ENCODE measurements at regions not wholly inside any gene's neighbourhood (a gene's known extent, or its start where the extent isn't known, plus 50 kb on each side); places are given as distances from the start of the nearest gene placed in this dataset.

DNA sequence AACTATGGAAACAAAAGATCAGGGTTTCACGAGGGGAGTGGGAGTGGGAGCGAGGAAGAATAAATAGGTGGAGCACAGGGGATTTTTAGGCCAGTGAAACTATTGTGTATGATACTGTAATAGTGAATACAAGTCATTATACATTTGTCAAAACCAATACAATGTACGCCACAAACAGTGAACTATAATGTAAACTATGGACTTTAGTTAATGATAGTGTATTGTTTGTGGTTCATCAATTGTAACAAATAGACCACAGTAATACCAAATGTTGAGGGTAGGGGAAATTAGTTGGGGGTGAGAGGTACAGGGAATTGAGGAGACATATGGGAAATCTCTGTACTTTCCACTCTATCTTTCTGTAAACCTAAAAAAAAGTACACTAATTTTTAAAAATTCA, 218.4 kb downstream of the FRK start (continued):
- TF ChIP-seq, protein P1, sequence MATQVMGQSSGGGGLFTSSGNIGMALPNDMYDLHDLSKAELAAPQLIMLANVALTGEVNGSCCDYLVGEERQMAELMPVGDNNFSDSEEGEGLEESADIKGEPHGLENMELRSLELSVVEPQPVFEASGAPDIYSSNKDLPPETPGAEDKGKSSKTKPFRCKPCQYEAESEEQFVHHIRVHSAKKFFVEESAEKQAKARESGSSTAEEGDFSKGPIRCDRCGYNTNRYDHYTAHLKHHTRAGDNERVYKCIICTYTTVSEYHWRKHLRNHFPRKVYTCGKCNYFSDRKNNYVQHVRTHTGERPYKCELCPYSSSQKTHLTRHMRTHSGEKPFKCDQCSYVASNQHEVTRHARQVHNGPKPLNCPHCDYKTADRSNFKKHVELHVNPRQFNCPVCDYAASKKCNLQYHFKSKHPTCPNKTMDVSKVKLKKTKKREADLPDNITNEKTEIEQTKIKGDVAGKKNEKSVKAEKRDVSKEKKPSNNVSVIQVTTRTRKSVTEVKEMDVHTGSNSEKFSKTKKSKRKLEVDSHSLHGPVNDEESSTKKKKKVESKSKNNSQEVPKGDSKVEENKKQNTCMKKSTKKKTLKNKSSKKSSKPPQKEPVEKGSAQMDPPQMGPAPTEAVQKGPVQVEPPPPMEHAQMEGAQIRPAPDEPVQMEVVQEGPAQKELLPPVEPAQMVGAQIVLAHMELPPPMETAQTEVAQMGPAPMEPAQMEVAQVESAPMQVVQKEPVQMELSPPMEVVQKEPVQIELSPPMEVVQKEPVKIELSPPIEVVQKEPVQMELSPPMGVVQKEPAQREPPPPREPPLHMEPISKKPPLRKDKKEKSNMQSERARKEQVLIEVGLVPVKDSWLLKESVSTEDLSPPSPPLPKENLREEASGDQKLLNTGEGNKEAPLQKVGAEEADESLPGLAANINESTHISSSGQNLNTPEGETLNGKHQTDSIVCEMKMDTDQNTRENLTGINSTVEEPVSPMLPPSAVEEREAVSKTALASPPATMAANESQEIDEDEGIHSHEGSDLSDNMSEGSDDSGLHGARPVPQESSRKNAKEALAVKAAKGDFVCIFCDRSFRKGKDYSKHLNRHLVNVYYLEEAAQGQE (IDR thresholded peaks at IDR 0.05; ENCODE audit: unreplicated experiment): no peak

DNA sequence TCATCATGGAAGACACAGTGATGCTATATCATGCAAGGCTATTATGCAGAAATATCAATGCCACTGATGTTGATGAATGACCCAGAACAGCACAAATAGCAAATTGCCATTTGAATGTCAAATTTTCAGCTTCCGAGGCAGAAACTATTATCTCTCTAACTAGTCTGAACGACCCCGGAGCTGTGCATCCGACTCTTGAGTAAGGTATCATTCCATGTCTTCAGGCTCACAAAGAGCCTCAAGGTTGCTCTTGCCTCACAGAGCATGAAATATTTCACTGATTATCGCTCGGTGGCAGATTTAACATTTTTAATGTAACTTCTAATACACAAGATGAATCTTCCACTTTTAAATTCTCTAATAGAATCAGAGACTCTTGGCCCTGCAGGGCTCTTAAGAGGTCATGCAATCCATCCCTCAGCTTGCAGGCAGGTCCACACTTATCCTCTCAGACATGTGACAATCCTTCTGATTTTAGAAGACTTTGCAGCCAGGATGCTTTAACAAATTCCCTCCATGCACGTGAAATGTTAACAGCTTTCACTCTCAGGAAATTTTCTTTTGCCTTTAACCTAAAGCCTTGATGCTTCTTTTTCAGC, 221.0 kb downstream of the FRK start:
- no peak overlapping the region for H3K4me3 ChIP-seq
- H3K4me1 ChIP-seq (ENCODE audit: insufficient read depth): no peaks in the 10 kb centered on the region
- Mint-ChIP-seq H3K4me1 (no peaks in the 10 kb centered on the region), H3K36me3 (ENCODE audit: low read depth) (peaks cover 10% of the 10 kb centered on the region; the same call in 1 of the 3 replicates), H3K27ac (no peak overlapping the region), H3K9me3 (peaks cover 12% of the 10 kb centered on the region), H3K27me3 (ENCODE audit: insufficient read depth, low read depth, poor library complexity) (no peaks in the 10 kb centered on the region), H3K4me3 (no peak overlapping the region)
- no peaks in the 10 kb centered on the region for H3K9me2 ChIP-seq (ENCODE audit: insufficient read depth)
- H4K20me1 ChIP-seq (replicated peaks; ENCODE audit: insufficient read depth): no peaks in the 10 kb centered on the region
- H3K4me2 ChIP-seq: no peak overlapping the region
- ATAC-seq (no peak), DNase-seq (ENCODE audit: low spot score) (no peak)
- 0 out of 2 replicates have a peak overlapping the region, but pooled peaks have one; percentile 8 for H2AFZ ChIP-seq
- no peak overlapping the region for H3K27ac ChIP-seq (ENCODE audit: low read depth)
- no peaks in the 10 kb centered on the region for H3K79me2 ChIP-seq (replicated peaks; ENCODE audit: insufficient read depth)
- H3F3A ChIP-seq (replicated peaks; ENCODE audit: low read depth): no peaks in the 10 kb centered on the region
- no peaks in the 10 kb centered on the region for H3K27me3 ChIP-seq (ENCODE audit: insufficient read depth)
- no peaks in the 10 kb centered on the region for H3K36me3 ChIP-seq (ENCODE audit: insufficient read depth)
- TF ChIP-seq POLR2AphosphoS5 (IDR thresholded peaks at IDR 0.05; ENCODE audit: low read depth) (no peak), NANOG (IDR thresholded peaks at IDR 0.05; ENCODE audit: borderline replicate concordance) (no peak), ZNF114 (CRISPR knock-in tag; IDR thresholded peaks at IDR 0.05) (no peak), CREB1 (CRISPR knock-in tag; IDR thresholded peaks at IDR 0.05; ENCODE audit: low read depth) (no peak), EZH2phosphoT487 (IDR thresholded peaks at IDR 0.05; ENCODE audit: unreplicated experiment) (no peak), STAT1 (IDR thresholded peaks at IDR 0.05; ENCODE audit: unreplicated experiment) (no peak)
- TF ChIP-seq, protein P1 (IDR thresholded peaks at IDR 0.05; ENCODE audit: unreplicated experiment): no peak
- TF ChIP-seq, protein P2, sequence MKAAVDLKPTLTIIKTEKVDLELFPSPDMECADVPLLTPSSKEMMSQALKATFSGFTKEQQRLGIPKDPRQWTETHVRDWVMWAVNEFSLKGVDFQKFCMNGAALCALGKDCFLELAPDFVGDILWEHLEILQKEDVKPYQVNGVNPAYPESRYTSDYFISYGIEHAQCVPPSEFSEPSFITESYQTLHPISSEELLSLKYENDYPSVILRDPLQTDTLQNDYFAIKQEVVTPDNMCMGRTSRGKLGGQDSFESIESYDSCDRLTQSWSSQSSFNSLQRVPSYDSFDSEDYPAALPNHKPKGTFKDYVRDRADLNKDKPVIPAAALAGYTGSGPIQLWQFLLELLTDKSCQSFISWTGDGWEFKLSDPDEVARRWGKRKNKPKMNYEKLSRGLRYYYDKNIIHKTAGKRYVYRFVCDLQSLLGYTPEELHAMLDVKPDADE (IDR thresholded peaks at IDR 0.05): no peak
- TF ChIP-seq, protein P3, sequence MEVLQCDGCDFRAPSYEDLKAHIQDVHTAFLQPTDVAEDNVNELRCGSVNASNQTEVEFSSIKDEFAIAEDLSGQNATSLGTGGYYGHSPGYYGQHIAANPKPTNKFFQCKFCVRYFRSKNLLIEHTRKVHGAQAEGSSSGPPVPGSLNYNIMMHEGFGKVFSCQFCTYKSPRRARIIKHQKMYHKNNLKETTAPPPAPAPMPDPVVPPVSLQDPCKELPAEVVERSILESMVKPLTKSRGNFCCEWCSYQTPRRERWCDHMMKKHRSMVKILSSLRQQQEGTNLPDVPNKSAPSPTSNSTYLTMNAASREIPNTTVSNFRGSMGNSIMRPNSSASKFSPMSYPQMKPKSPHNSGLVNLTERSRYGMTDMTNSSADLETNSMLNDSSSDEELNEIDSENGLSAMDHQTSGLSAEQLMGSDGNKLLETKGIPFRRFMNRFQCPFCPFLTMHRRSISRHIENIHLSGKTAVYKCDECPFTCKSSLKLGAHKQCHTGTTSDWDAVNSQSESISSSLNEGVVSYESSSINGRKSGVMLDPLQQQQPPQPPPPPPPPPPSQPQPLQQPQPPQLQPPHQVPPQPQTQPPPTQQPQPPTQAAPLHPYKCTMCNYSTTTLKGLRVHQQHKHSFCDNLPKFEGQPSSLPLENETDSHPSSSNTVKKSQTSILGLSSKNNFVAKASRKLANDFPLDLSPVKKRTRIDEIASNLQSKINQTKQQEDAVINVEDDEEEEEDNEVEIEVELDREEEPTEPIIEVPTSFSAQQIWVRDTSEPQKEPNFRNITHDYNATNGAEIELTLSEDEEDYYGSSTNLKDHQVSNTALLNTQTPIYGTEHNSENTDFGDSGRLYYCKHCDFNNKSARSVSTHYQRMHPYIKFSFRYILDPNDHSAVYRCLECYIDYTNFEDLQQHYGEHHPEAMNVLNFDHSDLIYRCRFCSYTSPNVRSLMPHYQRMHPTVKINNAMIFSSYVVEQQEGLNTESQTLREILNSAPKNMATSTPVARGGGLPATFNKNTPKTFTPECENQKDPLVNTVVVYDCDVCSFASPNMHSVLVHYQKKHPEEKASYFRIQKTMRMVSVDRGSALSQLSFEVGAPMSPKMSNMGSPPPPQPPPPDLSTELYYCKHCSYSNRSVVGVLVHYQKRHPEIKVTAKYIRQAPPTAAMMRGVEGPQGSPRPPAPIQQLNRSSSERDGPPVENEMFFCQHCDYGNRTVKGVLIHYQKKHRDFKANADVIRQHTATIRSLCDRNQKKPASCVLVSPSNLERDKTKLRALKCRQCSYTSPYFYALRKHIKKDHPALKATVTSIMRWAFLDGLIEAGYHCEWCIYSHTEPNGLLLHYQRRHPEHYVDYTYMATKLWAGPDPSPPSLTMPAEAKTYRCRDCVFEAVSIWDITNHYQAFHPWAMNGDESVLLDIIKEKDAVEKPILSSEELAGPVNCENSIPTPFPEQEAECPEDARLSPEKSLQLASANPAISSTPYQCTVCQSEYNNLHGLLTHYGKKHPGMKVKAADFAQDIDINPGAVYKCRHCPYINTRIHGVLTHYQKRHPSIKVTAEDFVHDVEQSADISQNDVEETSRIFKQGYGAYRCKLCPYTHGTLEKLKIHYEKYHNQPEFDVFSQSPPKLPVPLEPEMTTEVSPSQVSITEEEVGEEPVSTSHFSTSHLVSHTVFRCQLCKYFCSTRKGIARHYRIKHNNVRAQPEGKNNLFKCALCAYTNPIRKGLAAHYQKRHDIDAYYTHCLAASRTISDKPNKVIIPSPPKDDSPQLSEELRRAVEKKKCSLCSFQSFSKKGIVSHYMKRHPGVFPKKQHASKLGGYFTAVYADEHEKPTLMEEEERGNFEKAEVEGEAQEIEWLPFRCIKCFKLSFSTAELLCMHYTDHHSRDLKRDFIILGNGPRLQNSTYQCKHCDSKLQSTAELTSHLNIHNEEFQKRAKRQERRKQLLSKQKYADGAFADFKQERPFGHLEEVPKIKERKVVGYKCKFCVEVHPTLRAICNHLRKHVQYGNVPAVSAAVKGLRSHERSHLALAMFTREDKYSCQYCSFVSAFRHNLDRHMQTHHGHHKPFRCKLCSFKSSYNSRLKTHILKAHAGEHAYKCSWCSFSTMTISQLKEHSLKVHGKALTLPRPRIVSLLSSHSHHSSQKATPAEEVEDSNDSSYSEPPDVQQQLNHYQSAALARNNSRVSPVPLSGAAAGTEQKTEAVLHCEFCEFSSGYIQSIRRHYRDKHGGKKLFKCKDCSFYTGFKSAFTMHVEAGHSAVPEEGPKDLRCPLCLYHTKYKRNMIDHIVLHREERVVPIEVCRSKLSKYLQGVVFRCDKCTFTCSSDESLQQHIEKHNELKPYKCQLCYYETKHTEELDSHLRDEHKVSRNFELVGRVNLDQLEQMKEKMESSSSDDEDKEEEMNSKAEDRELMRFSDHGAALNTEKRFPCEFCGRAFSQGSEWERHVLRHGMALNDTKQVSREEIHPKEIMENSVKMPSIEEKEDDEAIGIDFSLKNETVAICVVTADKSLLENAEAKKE (CRISPR knock-in tag; IDR thresholded peaks at IDR 0.05): no peak

Measured in GM23338 (cell line).